Peyer's patch (tissue), 2 donors: ENCODE measurements at regions not wholly inside any gene's neighbourhood (a gene's known extent, or its start where the extent isn't known, plus 50 kb on each side); places are given as distances from the start of the nearest gene placed in this dataset.

Experiments
- small RNA-seq, 2 donors: library from RNA; depleted of rRNA; stranded (forward); fragments of <200 nt; gene quantifications; one replicate each; pipeline ENCODE3, GENCODE V24; 2016

Small RNA genes in the stretch of these regions (small RNA-seq; reads per million reads assigned to genes)
- gene AC079355.2: 0 reads per million in 2 donors
